ENCODE measurements at regions not wholly inside any gene's neighbourhood (a gene's known extent, or its start where the extent isn't known, plus 50 kb on each side); places are given as distances from the start of the nearest gene placed in this dataset.

GRCh38 chr5:3392306-3392939, 203.2 kb upstream of the IRX1 start:
- in situ Hi-C loops (cut with MboI) = no loop called here
- H3K4me1 ChIP-seq (replicated peaks in 1 of 2; ENCODE audit: control insufficient read depth in 2 of 2, insufficient read depth in 2 of 2, low read length in 2 of 2) = no peaks in the 10 kb centered on the region
- no peak overlapping the region for H2AFZ ChIP-seq (ENCODE audit: low read depth, low read length)
- ChIA-PET POLR2A (no interaction called here), CTCF (ENCODE audit: low intra/inter-chr PET ratio) (no interaction called here)
- TF ChIP-seq MAX (CRISPR knock-in tag; IDR thresholded peaks at IDR 0.05) (no peak), PRPF4 (IDR thresholded peaks at IDR 0.05; ENCODE audit: insufficient read depth, low read depth, low read length, poor library complexity, severe bottlenecking) (no peak), YY1 (IDR thresholded peaks at IDR 0.05; ENCODE audit: borderline replicate concordance in 1 of 3, control insufficient read depth in 1 of 3, extremely low read depth in 1 of 3, insufficient read depth in 3 of 3, insufficient read length in 1 of 3, insufficient replicate concordance in 2 of 3, low read depth in 1 of 3, low read length in 2 of 3) (no peak), ETV5 (CRISPR knock-in tag; IDR thresholded peaks at IDR 0.05; ENCODE audit: low read depth) (no peak), ESRRB (CRISPR knock-in tag; IDR thresholded peaks at IDR 0.05; ENCODE audit: borderline replicate concordance) (no peak), POLR2G (IDR thresholded peaks at IDR 0.05; ENCODE audit: low read depth, low read length) (no peak), PHF21A (IDR thresholded peaks at IDR 0.05; ENCODE audit: borderline replicate concordance, low read depth) (no peak), PCBP1 (IDR thresholded peaks at IDR 0.05; ENCODE audit: low read depth, low read length, poor library complexity, severe bottlenecking) (no peak), HOMEZ (CRISPR knock-in tag; IDR thresholded peaks at IDR 0.05) (no peak), DNMT1 (IDR thresholded peaks at IDR 0.05) (no peak), PURB (CRISPR knock-in tag; IDR thresholded peaks at IDR 0.05; ENCODE audit: low read depth) (no peak), KLF13 (tag; IDR thresholded peaks at IDR 0.05; ENCODE audit: borderline replicate concordance, low read depth) (no peak), PHTF2 (CRISPR knock-in tag; IDR thresholded peaks at IDR 0.05) (no peak), CHCHD3 (CRISPR knock-in tag; IDR thresholded peaks at IDR 0.05) (no peak), KAT8 (IDR thresholded peaks at IDR 0.05; ENCODE audit: low read depth) (no peak), ZBTB9 (CRISPR knock-in tag; IDR thresholded peaks at IDR 0.05) (no peak)
- H3K36me3 ChIP-seq (ENCODE audit: control insufficient read depth, insufficient read depth, low read length) = no peaks in the 10 kb centered on the region
- WGBS (ENCODE audit: insufficient coverage, low coverage, missing lambda C conversion rate) = 0% methylated on average over 4 of the region's 6 CpGs
- H3K27me3 ChIP-seq (ENCODE audit: control insufficient read depth in 2 of 2, insufficient read depth in 2 of 2, low read length in 2 of 2) = peaks cover 0 to 16% of the 10 kb centered on the region in 2 experiments; a peak in 2 of 5 replicates
- intact Hi-C loops (cut with micrococcal nuclease) = no loop called here
- peak in 3 of 4 experiments; percentile 17 to 26 (median 22) for DNase-seq (ENCODE audit: extremely low read depth in 1 of 4, low spot score in 3 of 4)
- H3K9me1 ChIP-seq (ENCODE audit: control insufficient read depth, insufficient read depth, low read length) = no peaks in the 10 kb centered on the region
- H3K27ac ChIP-seq (ENCODE audit: extremely low read depth, low read depth, low read length) = no peak overlapping the region
- no TSS peak for BruUV-seq (replicated peaks)
- ATAC-seq = no peak
- H3K9me3 ChIP-seq (replicated peaks; ENCODE audit: control insufficient read depth, insufficient read depth, low read depth, low read length) = no peaks in the 10 kb centered on the region
- no peak for FAIRE-seq
- H4K20me1 ChIP-seq (replicated peaks; ENCODE audit: control insufficient read depth, insufficient read depth, low read length) = no peaks in the 10 kb centered on the region
- H3K4me3 ChIP-seq = no peak overlapping the region
- no peak overlapping the region for H3K4me2 ChIP-seq (ENCODE audit: insufficient read depth, low read length)
- H3K79me2 ChIP-seq (ENCODE audit: control insufficient read depth, insufficient read depth, low read length) = no peaks in the 10 kb centered on the region
- no peak overlapping the region for H3K9ac ChIP-seq (ENCODE audit: insufficient read depth in 1 of 2, low read depth in 2 of 2, low read length in 2 of 2)
